ENCODE measurements at regions not wholly inside any gene's neighbourhood (a gene's known extent, or its start where the extent isn't known, plus 50 kb on each side); places are given as distances from the start of the nearest gene placed in this dataset.

GRCh38 chr12:105759149-105759548 lies 379.6 kb downstream of the NUAK1 start:
- TF ChIP-seq GATA1 (IDR thresholded peaks at IDR 0.05; ENCODE audit: low read depth, low read length) (no peak), POLR2A (IDR thresholded peaks at IDR 0.05; ENCODE audit: low read length) (no peak)

DNA sequence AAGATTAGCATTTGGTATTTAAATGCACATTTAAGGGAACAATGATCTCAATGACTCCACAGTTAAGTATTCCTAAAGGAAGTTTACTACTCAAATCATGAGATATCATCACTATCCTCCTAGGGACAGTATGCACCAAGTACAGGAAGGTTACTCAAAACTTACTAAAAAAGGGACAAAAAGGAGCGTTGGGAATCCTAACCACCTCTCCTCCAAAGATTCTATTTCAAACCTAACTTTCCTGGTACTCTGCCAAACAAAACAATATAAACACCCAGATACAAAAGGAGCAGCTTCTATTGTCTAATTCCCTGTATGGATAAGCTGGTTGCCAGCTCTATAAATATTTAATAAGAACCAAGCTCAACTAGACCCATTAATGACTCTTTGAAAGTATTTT lies 377.7 kb downstream of the NUAK1 start:
- DNase-seq: no peak
- TF ChIP-seq POLR2A (IDR thresholded peaks at IDR 0.05; ENCODE audit: low read length): no peak
- TF ChIP-seq GATA1 (IDR thresholded peaks at IDR 0.05; ENCODE audit: low read depth, low read length): no peak

More at GRCh38 chr12:105759149-105759548, 379.6 kb downstream of the NUAK1 start:
- no peak for DNase-seq

DNA sequence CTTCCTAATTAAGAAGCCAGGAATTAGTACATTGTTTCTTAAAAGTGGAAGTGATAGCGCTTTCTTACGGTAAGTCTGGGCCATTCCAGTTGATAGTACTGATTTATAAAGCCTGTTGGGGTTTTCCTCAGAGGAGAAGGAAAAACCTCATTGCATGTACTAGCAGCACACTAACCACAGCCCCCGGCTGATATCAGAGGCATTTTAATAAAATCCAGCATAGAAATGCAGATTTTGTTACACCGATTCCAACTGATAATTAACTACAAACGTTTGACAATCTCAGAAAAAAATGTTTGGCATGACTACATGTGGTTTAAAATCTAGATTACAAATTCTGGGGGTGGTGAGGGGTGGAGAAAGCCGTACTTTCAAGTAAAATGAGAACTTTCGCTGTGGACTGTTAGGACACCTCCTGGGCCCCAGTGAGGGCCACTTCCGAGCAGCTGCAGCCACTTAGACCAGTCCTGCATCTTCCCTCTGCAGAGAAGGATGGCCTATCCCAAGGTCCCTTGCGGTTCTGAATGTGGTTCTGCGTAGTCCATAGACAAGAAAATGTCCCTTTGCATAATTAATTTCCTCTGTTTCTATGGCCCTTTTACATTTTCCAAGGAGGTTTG lies 374.4 kb downstream of the NUAK1 start:
- no peak for DNase-seq
- no peak for TF ChIP-seq GATA1 (IDR thresholded peaks at IDR 0.05; ENCODE audit: low read depth, low read length)
- TF ChIP-seq POLR2A (IDR thresholded peaks at IDR 0.05; ENCODE audit: low read length): no peak

DNA sequence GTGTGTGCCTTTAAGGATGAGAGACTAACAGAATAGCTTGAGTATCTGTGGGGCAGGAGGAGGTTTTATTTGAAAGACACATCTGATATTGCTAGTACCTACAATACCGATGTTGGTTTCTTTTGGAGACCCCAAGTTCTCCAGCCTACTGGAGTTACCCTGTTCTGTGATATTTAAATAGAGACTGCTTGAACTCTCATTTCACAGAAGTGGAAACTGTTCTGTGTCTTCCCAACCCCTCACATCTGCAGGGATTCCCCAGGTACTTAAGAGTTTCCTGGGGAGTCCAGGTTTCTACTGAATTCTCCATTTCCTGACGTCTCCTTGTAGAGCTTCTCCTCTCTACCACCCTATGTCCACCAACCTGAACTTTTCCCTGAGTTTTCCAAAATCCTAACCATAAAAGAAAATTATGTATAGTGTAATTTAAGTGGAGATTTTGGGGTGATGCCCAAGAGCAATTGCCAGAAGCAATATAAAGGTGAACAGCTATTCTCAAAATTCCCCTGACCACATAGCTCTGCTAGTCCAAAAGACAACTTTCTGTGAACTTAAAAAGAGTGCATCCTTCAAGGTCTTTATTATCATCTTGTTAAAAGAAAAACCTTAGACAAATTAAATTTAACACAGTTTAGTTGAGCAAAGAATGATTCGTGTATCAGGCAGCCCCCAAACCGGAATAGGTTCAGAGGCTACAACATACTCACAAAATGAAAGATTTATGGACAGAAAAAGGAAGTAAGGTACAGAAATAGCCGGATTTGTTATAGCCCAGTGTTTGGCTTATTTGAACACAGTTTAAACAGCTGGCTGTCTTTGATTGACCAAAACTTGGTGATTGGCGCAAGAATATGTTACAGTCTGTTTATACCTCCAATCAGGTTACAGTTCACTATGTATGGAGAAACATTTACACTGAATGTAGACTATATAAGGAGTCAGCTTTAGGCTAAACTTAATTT lies 373.4 kb downstream of the NUAK1 start:
- no peak for DNase-seq
- TF ChIP-seq GATA1 (IDR thresholded peaks at IDR 0.05; ENCODE audit: low read depth, low read length) (no peak), POLR2A (IDR thresholded peaks at IDR 0.05; ENCODE audit: low read length) (no peak)

GRCh38 chr12:105766029-105766428 lies 372.7 kb downstream of the NUAK1 start:
- TF ChIP-seq POLR2A (IDR thresholded peaks at IDR 0.05; ENCODE audit: low read length) (no peak), GATA1 (IDR thresholded peaks at IDR 0.05; ENCODE audit: low read depth, low read length) (no peak)
- no peak for DNase-seq

DNA sequence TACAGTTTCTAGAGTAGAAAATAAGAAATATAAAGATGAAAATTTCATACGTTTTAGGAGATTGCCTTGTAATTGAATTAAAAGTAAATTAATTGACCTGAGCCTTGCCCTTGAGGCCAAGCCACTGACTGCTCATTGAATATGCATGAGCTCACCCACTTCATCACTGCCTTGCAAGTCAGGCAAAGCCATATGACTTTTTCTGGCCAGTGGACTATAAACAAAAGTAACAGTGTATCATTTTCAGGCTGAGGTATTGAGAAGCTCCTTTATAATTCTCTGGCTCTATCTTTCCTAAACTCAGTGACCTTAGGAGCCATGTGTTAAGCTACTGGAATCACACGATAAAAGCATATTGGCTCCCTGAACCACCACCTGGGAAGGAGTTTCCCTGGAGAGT lies 369.3 kb downstream of the NUAK1 start:
- TF ChIP-seq POLR2A (IDR thresholded peaks at IDR 0.05; ENCODE audit: low read length): no peak
- no peak for TF ChIP-seq GATA1 (IDR thresholded peaks at IDR 0.05; ENCODE audit: low read depth, low read length)

DNA sequence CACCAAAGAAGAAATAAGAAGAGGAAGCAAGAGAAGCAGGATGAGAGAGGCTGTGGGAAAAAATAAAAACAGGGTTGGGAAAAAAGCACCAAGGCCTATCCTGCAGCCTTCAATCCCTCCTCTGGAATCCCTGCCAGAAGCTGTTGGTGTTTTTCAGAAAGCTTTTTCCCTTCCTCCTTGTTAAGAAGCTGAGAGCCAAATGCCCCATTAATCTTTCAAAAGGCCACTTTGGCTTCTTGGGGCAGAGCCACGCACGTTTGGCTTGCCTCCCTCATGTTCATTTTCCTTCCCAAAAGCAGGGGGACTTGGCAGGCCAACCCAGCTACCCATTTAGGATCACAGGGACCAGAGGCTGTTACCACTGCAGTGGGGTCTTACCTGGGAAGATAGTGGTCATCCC lies 365.3 kb downstream of the NUAK1 start:
- no peak for DNase-seq
- TF ChIP-seq POLR2A (IDR thresholded peaks at IDR 0.05; ENCODE audit: low read length) (no peak), GATA1 (IDR thresholded peaks at IDR 0.05; ENCODE audit: low read depth, low read length) (no peak)

More for the DNA sequence above, 369.3 kb downstream of the NUAK1 start:
- no peak for DNase-seq

DNA sequence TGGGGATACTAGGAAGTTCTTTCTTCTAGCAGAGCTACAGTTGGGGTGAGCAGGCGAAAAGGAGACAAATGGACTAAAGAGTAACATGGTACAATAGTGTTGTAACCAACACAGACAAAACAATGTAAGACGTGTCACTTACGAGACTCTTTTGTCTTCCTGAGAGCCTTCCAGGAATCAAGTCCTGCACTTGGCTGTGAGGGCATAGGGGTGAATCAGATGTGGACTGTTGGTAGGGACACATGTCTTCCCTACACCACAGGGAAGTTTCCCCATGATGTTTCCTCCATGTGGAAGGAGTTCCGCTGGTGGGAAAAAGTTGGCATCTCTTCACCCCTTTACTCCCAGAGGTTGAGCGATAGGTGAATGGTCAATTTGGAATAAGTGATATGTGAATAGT lies 364.7 kb downstream of the NUAK1 start:
- no peak for DNase-seq
- TF ChIP-seq GATA1 (IDR thresholded peaks at IDR 0.05; ENCODE audit: low read depth, low read length): no peak
- no peak for TF ChIP-seq POLR2A (IDR thresholded peaks at IDR 0.05; ENCODE audit: low read length)

DNA sequence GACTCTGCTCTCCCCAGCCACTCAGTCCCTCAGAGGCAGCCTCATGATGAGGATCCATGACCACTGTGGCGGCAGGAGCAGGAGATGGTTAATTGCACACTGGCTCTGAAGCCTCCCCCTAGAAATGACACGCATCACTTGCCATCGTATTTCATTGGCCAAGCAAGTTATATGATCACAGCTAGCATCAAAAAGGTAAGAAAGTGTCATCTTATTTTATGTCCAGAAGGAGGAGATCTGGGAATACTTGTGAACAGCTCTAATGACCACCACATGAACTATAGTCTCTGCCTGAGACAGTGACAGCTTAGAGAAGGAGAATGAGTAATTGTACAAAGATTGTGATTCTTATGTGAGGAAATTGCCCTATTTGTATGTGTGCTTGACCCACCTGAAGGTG lies 363.4 kb downstream of the NUAK1 start:
- no peak for DNase-seq
- TF ChIP-seq GATA1 (IDR thresholded peaks at IDR 0.05; ENCODE audit: low read depth, low read length) (no peak), POLR2A (IDR thresholded peaks at IDR 0.05; ENCODE audit: low read length) (no peak)

GRCh38 chr12:105783983-105784947 lies 354.5 kb downstream of the NUAK1 start:
- TF ChIP-seq GATA1 (IDR thresholded peaks at IDR 0.05; ENCODE audit: low read depth, low read length) (no peak), POLR2A (IDR thresholded peaks at IDR 0.05; ENCODE audit: low read length) (no peak)
- DNase-seq: no peak

DNA sequence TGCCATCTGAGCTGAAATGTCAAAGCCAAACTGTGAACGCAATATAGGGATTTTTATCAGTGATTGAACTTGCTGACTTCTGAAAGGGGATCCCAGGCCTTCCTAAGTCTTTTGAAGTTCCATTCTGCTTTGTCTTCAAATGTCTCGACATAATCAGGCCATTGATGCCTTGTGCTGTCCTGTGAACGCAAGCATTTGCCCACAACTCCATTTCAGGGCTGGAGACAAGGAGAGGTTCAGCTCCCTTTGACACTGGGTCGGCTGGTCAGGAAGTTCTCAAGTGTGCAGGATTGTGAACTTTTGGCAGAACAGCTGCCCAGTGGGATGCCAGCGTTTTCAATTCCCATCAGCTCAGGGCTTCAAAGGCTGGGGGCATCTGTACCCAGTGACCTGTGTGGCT lies 345.3 kb downstream of the NUAK1 start:
- no peak for DNase-seq
- TF ChIP-seq POLR2A (IDR thresholded peaks at IDR 0.05; ENCODE audit: low read length): no peak
- no peak for TF ChIP-seq GATA1 (IDR thresholded peaks at IDR 0.05; ENCODE audit: low read depth, low read length)

DNA sequence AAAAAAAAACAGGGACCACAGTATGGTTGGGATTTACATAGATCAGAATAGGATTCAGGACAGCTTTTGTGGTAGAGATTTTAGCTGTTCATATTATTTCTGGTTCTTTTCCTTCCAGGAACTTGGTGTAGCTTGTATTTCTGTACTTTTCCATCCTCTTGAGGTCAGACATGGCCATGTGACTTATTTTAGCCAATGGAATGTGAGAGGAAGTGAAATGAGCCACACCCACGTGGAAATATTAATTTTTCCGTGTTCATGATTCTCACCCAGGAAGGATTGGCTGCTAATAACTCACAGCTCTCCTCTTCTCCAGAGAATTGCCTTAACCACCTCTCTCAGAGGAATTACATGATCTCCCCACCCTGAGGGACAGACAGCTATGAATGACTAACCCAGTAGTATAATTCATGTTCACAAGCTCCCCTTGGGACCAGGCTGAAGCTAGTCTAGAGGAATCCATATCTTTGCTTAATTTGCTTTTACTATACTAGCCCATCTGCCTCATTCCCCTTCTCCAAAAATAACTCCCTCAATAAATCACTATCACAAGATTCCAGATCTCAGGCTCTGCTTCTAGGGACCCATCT lies 340.4 kb downstream of the NUAK1 start:
- no peak for DNase-seq
- TF ChIP-seq GATA1 (IDR thresholded peaks at IDR 0.05; ENCODE audit: low read depth, low read length) (no peak), POLR2A (IDR thresholded peaks at IDR 0.05; ENCODE audit: low read length) (no peak)

DNA sequence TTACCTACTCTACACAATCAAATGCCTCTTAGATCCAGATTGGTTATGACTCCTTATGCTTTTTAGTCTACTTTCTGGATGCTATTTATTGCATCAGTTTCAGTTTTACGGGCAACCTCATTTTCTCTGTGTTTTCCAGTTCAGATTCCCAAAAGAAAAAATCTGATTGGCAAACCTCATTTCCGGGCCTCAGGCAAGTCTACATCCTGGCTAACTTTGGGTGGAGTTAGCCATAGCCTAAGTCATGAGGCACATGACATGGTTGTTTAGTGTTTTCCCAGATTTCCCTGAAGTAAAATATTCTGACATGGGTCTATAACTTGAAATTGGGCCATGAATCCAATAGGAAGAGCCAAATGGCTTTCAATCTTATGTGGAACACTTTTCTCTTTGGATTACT lies 339.7 kb downstream of the NUAK1 start:
- DNase-seq: no peak
- no peak for TF ChIP-seq GATA1 (IDR thresholded peaks at IDR 0.05; ENCODE audit: low read depth, low read length)
- TF ChIP-seq POLR2A (IDR thresholded peaks at IDR 0.05; ENCODE audit: low read length): no peak

Measured in erythroblast (primary cell).